ENCODE measurements at regions not wholly inside any gene's neighbourhood (a gene's known extent, or its start where the extent isn't known, plus 50 kb on each side); places are given as distances from the start of the nearest gene placed in this dataset.

GRCh38 chr16:86088816-86089215 lies 189.9 kb downstream of the IRF8 start:
- dilution Hi-C loops (cut with MboI; ENCODE audit: extremely low pct_ligation_motif_present, low sequenced_read_pairs) (loop anchor here (10.0 kb wide), 1 partner anchor 426 kb away; the partner anchor contains the start of gene FOXF1), intact Hi-C loops (cut with micrococcal nuclease) (no loop called here)
- H4K20me1 ChIP-seq (replicated peaks; ENCODE audit: control insufficient read depth, extremely low read depth, insufficient read depth, low read length): no peaks in the 10 kb centered on the region
- no peak overlapping the region for H3K4me2 ChIP-seq (ENCODE audit: insufficient read depth, low read length)
- no peak overlapping the region for H3K27ac ChIP-seq (ENCODE audit: insufficient read depth, low read depth, low read length)
- no peaks in the 10 kb centered on the region for H3K79me2 ChIP-seq (ENCODE audit: control insufficient read depth, insufficient read depth, low read length)
- no peaks in the 10 kb centered on the region for H3K9me3 ChIP-seq (replicated peaks; ENCODE audit: control insufficient read depth, insufficient read depth, low read length)
- no peak for FAIRE-seq
- POLR2A ChIA-PET: no interaction called here
- H3K27me3 ChIP-seq (ENCODE audit: control insufficient read depth in 2 of 2, insufficient read depth in 2 of 2, low read length in 2 of 2): no peaks in the 10 kb centered on the region
- no peak overlapping the region for H2AFZ ChIP-seq (ENCODE audit: low read depth, low read length)
- CTCF ChIA-PET: interaction anchor here (1.3 kb wide), 1 partner anchor 16 kb away, joined by 4 read pairs; no protein-coding TSS in a partner anchor
- BruUV-seq (replicated peaks): no TSS peak
- no peaks in the 10 kb centered on the region for H3K36me3 ChIP-seq (ENCODE audit: control insufficient read depth in 2 of 2, extremely low read depth in 1 of 2, insufficient read depth in 2 of 2, low read length in 2 of 2)
- no peak overlapping the region for H3K9ac ChIP-seq (replicated peaks; ENCODE audit: extremely low read depth, insufficient read depth, low read length)
- no peaks in the 10 kb centered on the region for H3K4me1 ChIP-seq (ENCODE audit: control insufficient read depth, extremely low read depth, insufficient read depth, low read length)
- no peak for DNase-seq (ENCODE audit: low read depth, low spot score)
- TF ChIP-seq GATA2 (IDR thresholded peaks at IDR 0.05; ENCODE audit: insufficient read depth, insufficient read length, low read depth, low read length) (no peak), CTCF (IDR thresholded peaks at IDR 0.05; ENCODE audit: extremely low read depth in 1 of 2, insufficient read depth in 1 of 2, low read depth in 1 of 2, low read length in 2 of 2) (no peak), MYC (IDR thresholded peaks at IDR 0.05; ENCODE audit: low read depth, low read length) (no peak), JUN (IDR thresholded peaks at IDR 0.05; ENCODE audit: borderline replicate concordance, insufficient read depth, insufficient read length, low read depth) (no peak), POLR2A (IDR thresholded peaks at IDR 0.05; ENCODE audit: low read depth, low read length) (no peak), POLR2AphosphoS5 (IDR thresholded peaks at IDR 0.05; ENCODE audit: insufficient read depth, low read depth, low read length) (no peak), EZH2 (IDR thresholded peaks at IDR 0.05; ENCODE audit: borderline replicate concordance, low read depth, low read length, severe bottlenecking) (no peak)
- no peak overlapping the region for H3K4me3 ChIP-seq (replicated peaks in 1 of 3; ENCODE audit: insufficient read depth in 1 of 3, low read depth in 1 of 3, low read length in 3 of 3)
- H3K9me1 ChIP-seq (replicated peaks; ENCODE audit: control insufficient read depth, extremely low read depth, insufficient read depth, low read length): no peaks in the 10 kb centered on the region

Data from endothelial cell of umbilical vein (primary cell).